Keratinocyte (primary cell): ENCODE measurements at regions not wholly inside any gene's neighbourhood (a gene's known extent, or its start where the extent isn't known, plus 50 kb on each side); places are given as distances from the start of the nearest gene placed in this dataset.

ENCODE experiments used
- EZH2 ChIP-seq: IDR thresholded peaks from one replicate; pipeline ENCODE4 v1.6.1; 2012; ENCODE audit warnings: inconsistent platforms, mild to moderate bottlenecking, low read length, moderate library complexity
- TF ChIP-seq, protein P1 (sequence below), 3 experiments: IDR thresholded peaks in 1 of 3; conservative IDR thresholded peaks in 1 of 3; optimal IDR thresholded peaks in 1 of 3; 2 replicates in 2 of 3; 3 replicates in 1 of 3; pipeline versions ENCODE3 to v1.5.1; 2011; ENCODE audit warnings: low read length in 3 of 3, mild to moderate bottlenecking in 3 of 3, moderate library complexity in 2 of 3, control low read depth in 1 of 3, inconsistent platforms in 1 of 3; ENCODE audit not compliant: insufficient read depth in 2 of 3; ENCODE audit errors: extremely low read depth in 1 of 3

DNA sequence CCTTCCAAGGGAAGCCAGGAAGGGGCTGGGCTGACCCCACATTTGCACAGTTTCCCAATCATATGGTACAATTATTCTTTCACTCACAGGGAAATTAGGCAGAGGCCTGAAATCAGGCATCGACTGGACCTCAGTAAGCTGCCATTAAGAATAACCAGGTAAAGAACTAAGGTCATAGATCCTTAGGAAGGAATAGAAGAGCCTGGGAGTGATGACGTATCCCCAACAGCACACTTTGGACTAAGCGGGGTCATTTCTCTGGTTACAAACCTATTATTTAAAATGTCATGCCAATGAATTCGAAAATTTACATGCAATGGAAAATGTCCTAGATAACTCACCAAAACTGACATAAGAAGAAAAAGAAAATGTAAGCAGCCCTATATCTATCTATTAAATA, 118.2 kb downstream of the BRD1 start:
- TF ChIP-seq, protein P1, sequence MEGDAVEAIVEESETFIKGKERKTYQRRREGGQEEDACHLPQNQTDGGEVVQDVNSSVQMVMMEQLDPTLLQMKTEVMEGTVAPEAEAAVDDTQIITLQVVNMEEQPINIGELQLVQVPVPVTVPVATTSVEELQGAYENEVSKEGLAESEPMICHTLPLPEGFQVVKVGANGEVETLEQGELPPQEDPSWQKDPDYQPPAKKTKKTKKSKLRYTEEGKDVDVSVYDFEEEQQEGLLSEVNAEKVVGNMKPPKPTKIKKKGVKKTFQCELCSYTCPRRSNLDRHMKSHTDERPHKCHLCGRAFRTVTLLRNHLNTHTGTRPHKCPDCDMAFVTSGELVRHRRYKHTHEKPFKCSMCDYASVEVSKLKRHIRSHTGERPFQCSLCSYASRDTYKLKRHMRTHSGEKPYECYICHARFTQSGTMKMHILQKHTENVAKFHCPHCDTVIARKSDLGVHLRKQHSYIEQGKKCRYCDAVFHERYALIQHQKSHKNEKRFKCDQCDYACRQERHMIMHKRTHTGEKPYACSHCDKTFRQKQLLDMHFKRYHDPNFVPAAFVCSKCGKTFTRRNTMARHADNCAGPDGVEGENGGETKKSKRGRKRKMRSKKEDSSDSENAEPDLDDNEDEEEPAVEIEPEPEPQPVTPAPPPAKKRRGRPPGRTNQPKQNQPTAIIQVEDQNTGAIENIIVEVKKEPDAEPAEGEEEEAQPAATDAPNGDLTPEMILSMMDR (optimal IDR thresholded peaks at IDR 0.05 in 1 of 3, IDR thresholded peaks at IDR 0.05 in 1 of 3, conservative IDR thresholded peaks at IDR 0.05 in 1 of 3; ENCODE audit: extremely low read depth in 1 of 3, insufficient read depth in 2 of 3, low read length in 3 of 3): no peak
- no peak for TF ChIP-seq EZH2
